Activated T-cell treated with anti-CD3 and anti-CD28 coated beads, Interleukin-2, amount 50 U/mL, for 48 hours (primary cell): ENCODE measurements at regions not wholly inside any gene's neighbourhood (a gene's known extent, or its start where the extent isn't known, plus 50 kb on each side); places are given as distances from the start of the nearest gene placed in this dataset.
"Not testable (repeated sequence)": the region's sequence is repeated elsewhere in the genome, so short reads cannot be mapped to it uniquely, and the experiment has no call there.

Experiments
- DNase-seq, 2 experiments: peaks; one replicate each; pipeline ENCODE4 v3.0.0-alpha.2; 2020

GRCh38 chr11:21727102-21727501 lies 465.8 kb upstream of the ANO5 start:
- no peak for DNase-seq

GRCh38 chr11:21736404-21736803 lies 456.5 kb upstream of the ANO5 start:
- no peak for DNase-seq

- peak in 1 of 2 experiments; percentile 14 for DNase-seq
Measured at GRCh38 chr11:21752475-21753243, 440.2 kb upstream of the ANO5 start.

- DNase-seq = not testable (repeated sequence)
Measured at GRCh38 chr11:21753244-21753767, 439.6 kb upstream of the ANO5 start.

GRCh38 chr11:21761000-21761399 lies 431.9 kb upstream of the ANO5 start:
- no peak for DNase-seq

- DNase-seq = no peak
Measured at GRCh38 chr11:21768388-21768787, 424.5 kb upstream of the ANO5 start.

- DNase-seq = no peak
Measured at GRCh38 chr11:21769188-21769587, 423.7 kb upstream of the ANO5 start.

GRCh38 chr11:21771097-21771496 lies 421.8 kb upstream of the ANO5 start:
- DNase-seq = no peak

- DNase-seq = no peak
Measured at GRCh38 chr11:21774212-21774611, 418.7 kb upstream of the ANO5 start.

- DNase-seq = no peak
Measured at GRCh38 chr11:21775911-21776310, 417.0 kb upstream of the ANO5 start.

GRCh38 chr11:21783954-21784353 lies 408.9 kb upstream of the ANO5 start:
- no peak for DNase-seq

GRCh38 chr11:21785351-21785750 lies 407.5 kb upstream of the ANO5 start:
- no peak for DNase-seq

GRCh38 chr11:21794306-21794705 lies 398.6 kb upstream of the ANO5 start:
- no peak for DNase-seq

- no peak for DNase-seq
Measured at GRCh38 chr11:21798216-21798615, 394.7 kb upstream of the ANO5 start.

GRCh38 chr11:21804523-21804922 lies 388.4 kb upstream of the ANO5 start:
- DNase-seq = not testable (repeated sequence)

GRCh38 chr11:21806508-21806907 lies 386.4 kb upstream of the ANO5 start:
- no peak for DNase-seq

- no peak for DNase-seq
Measured at GRCh38 chr11:21806947-21807346, 385.9 kb upstream of the ANO5 start.

- no peak for DNase-seq
Measured at GRCh38 chr11:21807350-21807749, 385.5 kb upstream of the ANO5 start.

- no peak for DNase-seq
Measured at GRCh38 chr11:21810650-21811049, 382.2 kb upstream of the ANO5 start.

GRCh38 chr11:21811572-21811971 lies 381.3 kb upstream of the ANO5 start:
- DNase-seq = no peak

- no peak for DNase-seq
Measured at GRCh38 chr11:21814169-21814568, 378.7 kb upstream of the ANO5 start.

- no peak for DNase-seq
Measured at GRCh38 chr11:21817696-21818095, 375.2 kb upstream of the ANO5 start.

- no peak for DNase-seq
Measured at GRCh38 chr11:21820176-21820575, 372.7 kb upstream of the ANO5 start.

- no peak for DNase-seq
Measured at GRCh38 chr11:21825127-21825526, 367.8 kb upstream of the ANO5 start.

- no peak for DNase-seq
Measured at GRCh38 chr11:21838427-21838826, 354.5 kb upstream of the ANO5 start.
